SK-N-SH (cell line): ENCODE measurements at regions not wholly inside any gene's neighbourhood (a gene's known extent, or its start where the extent isn't known, plus 50 kb on each side); places are given as distances from the start of the nearest gene placed in this dataset.

Experiments used
- CHD2 ChIP-seq: fragments of 150-350 bp; IDR thresholded peaks from 2 replicates; pipeline ENCODE4 v1.6.1; 2018; ENCODE audit warnings: low read length; ENCODE audit not compliant: partially characterized antibody
- CTCF ChIP-seq: fragments of 200-600 bp; sonication (generic); IDR thresholded peaks from 2 replicates; pipeline ENCODE4 v1.6.1; 2017; ENCODE audit warnings: antibody characterized with exemption, mild to moderate bottlenecking, moderate library complexity
- ELF1 ChIP-seq: IDR thresholded peaks from 2 replicates; pipeline ENCODE4 v1.4.0; 2012
- FOSL2 ChIP-seq: IDR thresholded peaks from 2 replicates; pipeline ENCODE4 v1.4.0; 2012; ENCODE audit warnings: low read depth, mild to moderate bottlenecking, moderate library complexity, borderline replicate concordance
- GABPA ChIP-seq: IDR thresholded peaks from 2 replicates; pipeline ENCODE4 v1.4.0; 2012; ENCODE audit warnings: low read depth, mild to moderate bottlenecking
- GATA2 ChIP-seq: sonication (generic); formaldehyde crosslinking; IDR thresholded peaks from 2 replicates; pipeline ENCODE4 v1.5.0; 2020; ENCODE audit warnings: mild to moderate bottlenecking, missing genetic modification reagents
- JUND ChIP-seq: IDR thresholded peaks from 2 replicates; pipeline ENCODE4 v1.4.0; 2012
- NRF1 ChIP-seq: IDR thresholded peaks from 2 replicates; pipeline ENCODE4 v1.6.1; 2012; ENCODE audit warnings: low read depth, mild to moderate bottlenecking, low read length
- POLR2AphosphoS5 ChIP-seq: IDR thresholded peaks from 2 replicates; pipeline ENCODE4 v1.6.1; 2012; ENCODE audit warnings: low read depth, low read length
- RAD21 ChIP-seq: IDR thresholded peaks from 2 replicates; pipeline ENCODE4 v1.6.1; 2012; ENCODE audit warnings: mild to moderate bottlenecking, low read length
- REST ChIP-seq: IDR thresholded peaks from 2 replicates; pipeline ENCODE4 v1.6.1; 2012; ENCODE audit warnings: mild to moderate bottlenecking, low read depth, low read length, moderate library complexity
- TAF1 ChIP-seq: IDR thresholded peaks from 2 replicates; pipeline ENCODE4 v1.6.1; 2012; ENCODE audit warnings: low read depth, mild to moderate bottlenecking, low read length, moderate library complexity, borderline replicate concordance
- TEAD4 ChIP-seq: IDR thresholded peaks from 2 replicates; pipeline ENCODE4 v1.4.0; 2012; ENCODE audit warnings: mild to moderate bottlenecking, borderline replicate concordance; ENCODE audit not compliant: insufficient read depth
- ZBTB33 ChIP-seq: IDR thresholded peaks from 2 replicates; pipeline ENCODE4 v1.4.0; 2012; ENCODE audit warnings: low read depth, borderline replicate concordance

DNA sequence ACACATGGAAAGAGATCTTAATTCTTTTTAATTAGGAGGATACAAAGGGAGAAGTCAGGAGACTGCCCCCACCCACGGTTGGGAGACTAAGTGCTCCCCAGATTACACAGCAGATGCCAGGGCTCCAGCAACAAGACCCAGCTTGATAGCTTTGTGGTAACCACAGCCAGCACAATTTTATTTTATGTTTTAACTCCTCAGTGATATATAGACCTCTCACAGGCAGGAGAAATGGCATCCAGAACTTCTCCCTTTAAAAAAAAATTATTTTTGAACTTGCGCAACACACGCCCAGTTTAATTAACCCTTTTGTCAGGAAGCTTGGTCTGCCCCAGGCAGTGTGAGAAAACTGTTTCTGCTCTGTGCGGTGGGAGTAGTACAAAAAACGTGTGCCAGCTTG is 62.6 kb upstream of the ACOT11 start:
- TF ChIP-seq GABPA (no peak), ELF1 (no peak), POLR2AphosphoS5 (no peak), FOSL2 (no peak), CTCF (no peak), CHD2 (no peak), NRF1 (no peak), JUND (no peak), TEAD4 (no peak), RAD21 (no peak), ZBTB33 (no peak), GATA2 (CRISPR knock-in tag) (no peak), REST (no peak), TAF1 (no peak)
